NCI-H1694 treated with DMSO at 0.1 percent for 48 hours (cell line): ENCODE measurements at regions not wholly inside any gene's neighbourhood (a gene's known extent, or its start where the extent isn't known, plus 50 kb on each side); places are given as distances from the start of the nearest gene placed in this dataset.
A peak's percentile ranks its signal among the peaks of the same experiment; 100 is the strongest.
"Not testable (repeated sequence)": the region's sequence is repeated elsewhere in the genome, so short reads cannot be mapped to it uniquely, and the experiment has no call there.

Experiments used
- DNase-seq: peaks from one replicate; lab custom pipeline; 2025; lab: John Stamatoyannopoulos, UW

GRCh38 chr1:38505944-38506343, 353.6 kb downstream of the RRAGC start:
- DNase-seq, result no peak

- DNase-seq, result no peak
These were observed 356.8 kb downstream of the RRAGC start for GRCh38 chr1:38502758-38503157.

GRCh38 chr1:38500891-38501290, 358.7 kb downstream of the RRAGC start:
- DNase-seq, result no peak

- DNase-seq, result no peak
These were observed 359.2 kb downstream of the RRAGC start for GRCh38 chr1:38500352-38500751.

- DNase-seq, result no peak
These were observed 360.9 kb downstream of the RRAGC start for GRCh38 chr1:38498686-38499085.

GRCh38 chr1:38497921-38498656, 361.5 kb downstream of the RRAGC start:
- DNase-seq, result no peak

- DNase-seq, result not testable (repeated sequence)
These were observed 366.3 kb downstream of the RRAGC start for GRCh38 chr1:38493306-38493705.

GRCh38 chr1:38489844-38490270, 369.7 kb downstream of the RRAGC start:
- DNase-seq, result peak; percentile 9

- no peak for DNase-seq
These were observed 371.2 kb downstream of the RRAGC start for GRCh38 chr1:38488162-38488898.

GRCh38 chr1:38487396-38487795, 372.2 kb downstream of the RRAGC start:
- DNase-seq, result no peak

- no peak for DNase-seq
These were observed 373.5 kb downstream of the RRAGC start for GRCh38 chr1:38486085-38486484.

- DNase-seq, result no peak
These were observed 377.4 kb downstream of the RRAGC start for GRCh38 chr1:38481871-38482826.

- DNase-seq, result not testable (repeated sequence)
These were observed 379.9 kb downstream of the RRAGC start for GRCh38 chr1:38479662-38480061.

- no peak for DNase-seq
These were observed 381.8 kb downstream of the RRAGC start for GRCh38 chr1:38477811-38478210.

- no peak for DNase-seq
These were observed 382.8 kb downstream of the RRAGC start for GRCh38 chr1:38476850-38477178.

- no peak for DNase-seq
These were observed 383.3 kb downstream of the RRAGC start for GRCh38 chr1:38476111-38476849.

GRCh38 chr1:38475624-38476005, 384.0 kb downstream of the RRAGC start:
- DNase-seq, result no peak

- no peak for DNase-seq
These were observed 384.6 kb downstream of the RRAGC start for GRCh38 chr1:38474738-38475623.

GRCh38 chr1:38466487-38466886, 393.1 kb downstream of the RRAGC start:
- DNase-seq, result no peak

GRCh38 chr1:38465460-38465859, 394.1 kb downstream of the RRAGC start:
- no peak for DNase-seq
